ENCODE measurements at regions not wholly inside any gene's neighbourhood (a gene's known extent, or its start where the extent isn't known, plus 50 kb on each side); places are given as distances from the start of the nearest gene placed in this dataset.

- intact Hi-C loops (cut with DNase I) = no loop called here
- TF ChIP-seq CTCF (IDR thresholded peaks at IDR 0.05) (no peak), POLR2A (IDR thresholded peaks at IDR 0.05) (no peak)
- H3K27me3 ChIP-seq = no peaks in the 10 kb centered on the region
- 75 to 86% (median 82%) methylated on average over 5 of the region's 5 CpGs for WGBS, 4 donors
- no peak overlapping the region for H3K4me3 ChIP-seq
- H3K9me3 ChIP-seq (replicated peaks in 1 of 3) = no peaks in the 10 kb centered on the region
- H3K27ac ChIP-seq = no peak overlapping the region
- H3K4me1 ChIP-seq (replicated peaks in 1 of 2) = no peaks in the 10 kb centered on the region
- no peak for DNase-seq
- no peaks in the 10 kb centered on the region for H3K36me3 ChIP-seq (replicated peaks in 1 of 2)
These were observed 780.9 kb upstream of the KLHL1 start for GRCh38 chr13:70889163-70889562.

- Histone ChIP-seq H3K4me3 (no peak overlapping the region), H3K9me3 (replicated peaks in 1 of 3) (no peaks in the 10 kb centered on the region), H3K4me1 (replicated peaks in 1 of 2) (no peaks in the 10 kb centered on the region), H3K36me3 (replicated peaks in 1 of 2) (no peaks in the 10 kb centered on the region), H3K27ac (no peak overlapping the region), H3K27me3 (no peaks in the 10 kb centered on the region)
- intact Hi-C loops (cut with DNase I) = no loop called here
- no peak for DNase-seq
- WGBS, 4 donors = 64 to 77% (median 69%) methylated on average over 2 of the region's 2 CpGs
- no peak for TF ChIP-seq POLR2A (IDR thresholded peaks at IDR 0.05)
- no peak for TF ChIP-seq CTCF (IDR thresholded peaks at IDR 0.05)
These were observed 775.9 kb upstream of the KLHL1 start for GRCh38 chr13:70884196-70884595.

- Histone ChIP-seq H3K4me1 (replicated peaks in 1 of 2) (no peaks in the 10 kb centered on the region), H3K36me3 (replicated peaks in 1 of 2) (no peaks in the 10 kb centered on the region), H3K4me3 (no peak overlapping the region), H3K27ac (no peak overlapping the region), H3K9me3 (replicated peaks in 1 of 3) (no peaks in the 10 kb centered on the region), H3K27me3 (no peaks in the 10 kb centered on the region)
- intact Hi-C loops (cut with DNase I) = no loop called here
- no peak for TF ChIP-seq POLR2A (IDR thresholded peaks at IDR 0.05)
- no peak for TF ChIP-seq CTCF (IDR thresholded peaks at IDR 0.05)
- WGBS, 4 donors = 69 to 78% (median 71%) methylated on average over 3 of the region's 3 CpGs
- no peak for DNase-seq
These were observed 766.4 kb upstream of the KLHL1 start for GRCh38 chr13:70874636-70875035.

- no peak for TF ChIP-seq POLR2A (IDR thresholded peaks at IDR 0.05)
- no peak for TF ChIP-seq CTCF (IDR thresholded peaks at IDR 0.05)
- intact Hi-C loops (cut with DNase I) = no loop called here
- no peak for DNase-seq
- Histone ChIP-seq H3K4me3 (no peak overlapping the region), H3K36me3 (replicated peaks in 1 of 2) (no peaks in the 10 kb centered on the region), H3K4me1 (replicated peaks in 1 of 2) (no peaks in the 10 kb centered on the region), H3K27ac (no peak overlapping the region), H3K27me3 (no peaks in the 10 kb centered on the region), H3K9me3 (replicated peaks in 1 of 3) (no peaks in the 10 kb centered on the region)
- 65 to 79% (median 77%) methylated on average over 2 of the region's 2 CpGs for WGBS, 4 donors
These were observed 756.5 kb upstream of the KLHL1 start for GRCh38 chr13:70864731-70865130.
